SK-N-SH treated with all-trans-retinoic acid at 6 μM for 48 hours (cell line): ENCODE measurements at regions not wholly inside any gene's neighbourhood (a gene's known extent, or its start where the extent isn't known, plus 50 kb on each side); places are given as distances from the start of the nearest gene placed in this dataset.

Source experiments
- ATAC-seq: fragments of 200-7000 bp; cut with Tn5 transposase; 3 replicates; pipeline ENCODE4 v1.9.1; 2020; ENCODE audit warnings: mild to moderate bottlenecking, moderate library complexity
- CREB5 ChIP-seq: fragments of 250-450 bp; sonication (Bioruptor Pico); IDR thresholded peaks from 2 replicates; pipeline ENCODE4 v1.5.1; 2020; ENCODE audit warnings: low read depth, mild to moderate bottlenecking, moderate library complexity
- CSDC2 ChIP-seq: fragments of 250-450 bp; sonication (Bioruptor Pico); IDR thresholded peaks from 2 replicates; pipeline ENCODE4 v1.5.0; 2020; ENCODE audit warnings: mild to moderate bottlenecking, moderate library complexity
- GLIS3 ChIP-seq: fragments of 250-450 bp; sonication (Bioruptor Pico); IDR thresholded peaks from 2 replicates; pipeline ENCODE4 v1.5.0; 2020; ENCODE audit warnings: mild to moderate bottlenecking, moderate library complexity
- POU6F1 ChIP-seq: fragments of 250-450 bp; sonication (Bioruptor Pico); IDR thresholded peaks from 2 replicates; pipeline ENCODE4 v1.8.0; 2021; ENCODE audit warnings: low read depth, mild to moderate bottlenecking, moderate library complexity, borderline replicate concordance
- PPARA ChIP-seq: fragments of 250-450 bp; sonication (Bioruptor Pico); IDR thresholded peaks from 2 replicates; pipeline ENCODE4 v1.5.0; 2020; ENCODE audit warnings: mild to moderate bottlenecking, borderline replicate concordance
- SNAI2 ChIP-seq: fragments of 250-450 bp; sonication (Bioruptor Pico); IDR thresholded peaks from 2 replicates; pipeline ENCODE4 v1.5.0; 2020; ENCODE audit warnings: mild to moderate bottlenecking, moderate library complexity
- TSHZ2 ChIP-seq: fragments of 250-450 bp; sonication (Bioruptor Pico); IDR thresholded peaks from 2 replicates; pipeline ENCODE4 v1.5.0; 2020; ENCODE audit warnings: mild to moderate bottlenecking, moderate library complexity
- ZC3H10 ChIP-seq: fragments of 250-450 bp; sonication (Bioruptor Pico); IDR thresholded peaks from 2 replicates; pipeline ENCODE4 v1.5.1; 2021; ENCODE audit warnings: mild to moderate bottlenecking, moderate library complexity
- ZFP3 ChIP-seq: fragments of 250-450 bp; sonication (Bioruptor Pico); IDR thresholded peaks from 2 replicates; pipeline ENCODE4 v1.5.0; 2020; ENCODE audit warnings: mild to moderate bottlenecking, moderate library complexity
- ZFP30 ChIP-seq: fragments of 450-650 bp; formaldehyde crosslinking; IDR thresholded peaks from 2 replicates; pipeline ENCODE4 v1.5.0; 2022; ENCODE audit warnings: mild to moderate bottlenecking, moderate library complexity
- ZNF565 ChIP-seq: fragments of 450-650 bp; formaldehyde crosslinking; conservative IDR thresholded peaks from 2 replicates; pipeline ENCODE4 v1.5.0; 2020; ENCODE audit warnings: low read depth, mild to moderate bottlenecking, moderate library complexity
- ZNF8 ChIP-seq: fragments of 450-650 bp; formaldehyde crosslinking; IDR thresholded peaks from 2 replicates; pipeline ENCODE4 v1.5.0; 2020; ENCODE audit warnings: mild to moderate bottlenecking, moderate library complexity
- TF ChIP-seq, protein P1 (sequence below): fragments of 250-450 bp; sonication (Bioruptor Pico); IDR thresholded peaks from 2 replicates; pipeline ENCODE4 v1.8.0; 2020; ENCODE audit warnings: mild to moderate bottlenecking, moderate library complexity, borderline replicate concordance

DNA sequence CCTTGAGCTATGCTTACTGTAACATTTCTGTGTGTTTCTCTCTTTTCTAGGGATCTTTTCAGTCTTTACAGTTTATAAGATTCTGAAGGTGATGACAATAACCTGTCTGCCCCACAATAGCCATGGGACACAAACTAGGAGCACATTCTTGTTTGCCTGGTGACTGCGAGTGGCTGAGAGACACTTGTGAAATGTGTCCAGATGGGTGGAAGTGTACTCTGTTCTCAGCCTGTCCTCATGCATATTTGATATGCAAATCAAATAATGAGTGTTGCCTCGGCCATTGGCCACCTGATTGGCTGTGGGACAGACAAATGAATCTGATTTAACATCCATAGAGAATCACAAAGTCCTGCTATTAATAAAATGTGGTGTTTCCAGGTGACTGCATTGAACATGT lies 246.2 kb downstream of the HNMT start:
- TF ChIP-seq CREB5 = no peak
- TF ChIP-seq, all 23 proteins: peak for 0
- no peak for ATAC-seq

- TF ChIP-seq ZFP3 (CRISPR knock-in tag) = no peak
- TF ChIP-seq TSHZ2 (CRISPR knock-in tag) = no peak
- TF ChIP-seq ZC3H10 = no peak
- TF ChIP-seq CREB5 = no peak
- no peak for TF ChIP-seq PPARA (CRISPR knock-in tag)
- TF ChIP-seq CSDC2 (CRISPR knock-in tag) = no peak
- no peak for TF ChIP-seq GLIS3
- TF ChIP-seq SNAI2 (CRISPR knock-in tag) = no peak
- TF ChIP-seq ZNF565 = no peak
- TF ChIP-seq, protein P1, sequence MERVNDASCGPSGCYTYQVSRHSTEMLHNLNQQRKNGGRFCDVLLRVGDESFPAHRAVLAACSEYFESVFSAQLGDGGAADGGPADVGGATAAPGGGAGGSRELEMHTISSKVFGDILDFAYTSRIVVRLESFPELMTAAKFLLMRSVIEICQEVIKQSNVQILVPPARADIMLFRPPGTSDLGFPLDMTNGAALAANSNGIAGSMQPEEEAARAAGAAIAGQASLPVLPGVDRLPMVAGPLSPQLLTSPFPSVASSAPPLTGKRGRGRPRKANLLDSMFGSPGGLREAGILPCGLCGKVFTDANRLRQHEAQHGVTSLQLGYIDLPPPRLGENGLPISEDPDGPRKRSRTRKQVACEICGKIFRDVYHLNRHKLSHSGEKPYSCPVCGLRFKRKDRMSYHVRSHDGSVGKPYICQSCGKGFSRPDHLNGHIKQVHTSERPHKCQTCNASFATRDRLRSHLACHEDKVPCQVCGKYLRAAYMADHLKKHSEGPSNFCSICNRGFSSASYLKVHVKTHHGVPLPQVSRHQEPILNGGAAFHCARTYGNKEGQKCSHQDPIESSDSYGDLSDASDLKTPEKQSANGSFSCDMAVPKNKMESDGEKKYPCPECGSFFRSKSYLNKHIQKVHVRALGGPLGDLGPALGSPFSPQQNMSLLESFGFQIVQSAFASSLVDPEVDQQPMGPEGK (CRISPR knock-in tag) = no peak
- no peak for TF ChIP-seq ZFP30
- no peak for ATAC-seq
Observed at GRCh38 chr2:138212434-138212833, 248.2 kb downstream of the HNMT start.

DNA sequence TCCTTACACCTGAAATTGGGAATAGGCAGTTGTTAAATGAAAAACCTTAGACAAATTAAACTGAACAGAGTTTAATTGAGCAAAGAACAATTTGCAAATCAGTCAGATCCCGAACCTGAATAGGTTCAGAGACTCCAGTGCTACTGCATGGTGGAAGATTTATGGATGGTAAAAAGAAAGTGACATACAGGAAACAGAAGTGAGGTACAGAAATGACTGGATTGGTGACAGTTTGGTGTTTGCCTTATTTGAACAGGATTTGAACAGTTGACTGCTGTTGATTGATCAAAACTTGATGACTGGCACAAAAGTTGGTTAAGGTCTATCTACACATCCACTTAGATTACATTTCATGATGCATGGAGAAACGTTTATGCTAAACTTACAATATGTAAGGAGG lies 248.8 kb downstream of the HNMT start:
- TF ChIP-seq CREB5 (no peak), ZNF565 (no peak), ZFP3 (CRISPR knock-in tag) (no peak), ZFP30 (no peak)
- TF ChIP-seq, all 23 proteins: peak for 0
- ATAC-seq = no peak

DNA sequence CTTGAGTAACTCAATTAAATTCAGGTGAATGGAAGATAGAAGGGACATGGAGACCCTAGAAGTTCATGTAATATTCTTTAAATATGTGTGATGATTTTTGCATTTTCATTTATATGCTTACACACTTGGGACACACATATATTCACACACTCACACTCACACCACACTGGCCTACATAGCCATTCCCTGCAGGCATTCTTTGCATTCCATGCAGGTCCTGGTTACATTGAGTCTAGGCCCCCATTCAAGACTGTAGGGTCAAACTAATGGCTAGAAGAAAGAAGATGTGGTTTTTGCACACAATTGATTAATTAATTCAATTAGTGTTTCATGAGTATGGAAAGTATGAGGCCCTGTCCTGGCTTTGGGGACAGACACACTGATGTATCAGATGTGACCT lies 249.4 kb downstream of the HNMT start:
- ATAC-seq = no peak
- TF ChIP-seq, protein P1 (CRISPR knock-in tag) = no peak
- no peak for TF ChIP-seq POU6F1 (CRISPR knock-in tag)
- no peak for TF ChIP-seq ZNF8 (CRISPR knock-in tag)
- TF ChIP-seq PPARA (CRISPR knock-in tag) = no peak
- no peak for TF ChIP-seq SNAI2 (CRISPR knock-in tag)
- TF ChIP-seq GLIS3 = no peak
- no peak for TF ChIP-seq CREB5
